HG02763 (cell line): ENCODE measurements at regions not wholly inside any gene's neighbourhood (a gene's known extent, or its start where the extent isn't known, plus 50 kb on each side); places are given as distances from the start of the nearest gene placed in this dataset.

Experiments
- ATAC-seq: cut with Tn5 transposase; IDR thresholded peaks from one replicate; pipeline ENCODE4 v1.9.1; 2021; ENCODE audit warnings: mild to moderate bottlenecking, moderate library complexity; ENCODE audit not compliant: unreplicated experiment

GRCh38 chr4:38230121-38230801, 270.1 kb downstream of the PTTG2 start:
- no peak for ATAC-seq

- ATAC-seq = no peak
Observed at GRCh38 chr4:38230821-38231563, 270.8 kb downstream of the PTTG2 start.

- no peak for ATAC-seq
Observed at GRCh38 chr4:38231626-38232025, 271.4 kb downstream of the PTTG2 start.

GRCh38 chr4:38232741-38233140, 272.5 kb downstream of the PTTG2 start:
- ATAC-seq = no peak

- no peak for ATAC-seq
Observed at GRCh38 chr4:38233727-38234480, 273.7 kb downstream of the PTTG2 start.

- no peak for ATAC-seq
Observed at GRCh38 chr4:38235354-38235753, 275.2 kb downstream of the PTTG2 start.

GRCh38 chr4:38236003-38236402, 275.8 kb downstream of the PTTG2 start:
- ATAC-seq = no peak

- ATAC-seq = no peak
Observed at GRCh38 chr4:38236503-38236902, 276.3 kb downstream of the PTTG2 start.

GRCh38 chr4:38237139-38237538, 276.9 kb downstream of the PTTG2 start:
- ATAC-seq = no peak

GRCh38 chr4:38241541-38241940, 281.3 kb downstream of the PTTG2 start:
- ATAC-seq = no peak

- ATAC-seq = no peak
Observed at GRCh38 chr4:38242101-38242500, 281.9 kb downstream of the PTTG2 start.

GRCh38 chr4:38242822-38243387, 282.7 kb downstream of the PTTG2 start:
- no peak for ATAC-seq

- ATAC-seq = no peak
Observed at GRCh38 chr4:38243388-38244053, 283.3 kb downstream of the PTTG2 start.

GRCh38 chr4:38254825-38255224, 294.6 kb downstream of the PTTG2 start:
- ATAC-seq = no peak

- ATAC-seq = no peak
Observed at GRCh38 chr4:38255572-38255971, 295.4 kb downstream of the PTTG2 start.

GRCh38 chr4:38266616-38267015, 306.4 kb downstream of the PTTG2 start:
- ATAC-seq = no peak

- no peak for ATAC-seq
Observed at GRCh38 chr4:38268108-38268820, 308.1 kb downstream of the PTTG2 start.

GRCh38 chr4:38268837-38269236, 308.6 kb downstream of the PTTG2 start:
- ATAC-seq = no peak

- ATAC-seq = no peak
Observed at GRCh38 chr4:38273407-38273806, 313.2 kb downstream of the PTTG2 start.
